GM19455 (cell line): ENCODE measurements at regions not wholly inside any gene's neighbourhood (a gene's known extent, or its start where the extent isn't known, plus 50 kb on each side); places are given as distances from the start of the nearest gene placed in this dataset.
"Not testable (repeated sequence)": the region's sequence is repeated elsewhere in the genome, so short reads cannot be mapped to it uniquely, and the experiment has no call there.

Experiments
- ATAC-seq: cut with Tn5 transposase; IDR thresholded peaks from one replicate; pipeline ENCODE4 v1.9.1; 2021; ENCODE audit not compliant: unreplicated experiment

GRCh38 chr17:71496552-71496951 is 624.3 kb upstream of the SOX9 start:
- ATAC-seq = no peak

GRCh38 chr17:71500761-71501555 is 619.9 kb upstream of the SOX9 start:
- ATAC-seq = no peak

GRCh38 chr17:71501711-71502110 is 619.1 kb upstream of the SOX9 start:
- ATAC-seq = no peak

GRCh38 chr17:71502443-71502842 is 618.4 kb upstream of the SOX9 start:
- ATAC-seq = no peak

GRCh38 chr17:71503710-71504465 is 616.9 kb upstream of the SOX9 start:
- no peak for ATAC-seq

- no peak for ATAC-seq
Measured at GRCh38 chr17:71505200-71505599, 615.6 kb upstream of the SOX9 start.

GRCh38 chr17:71505981-71506380 is 614.8 kb upstream of the SOX9 start:
- ATAC-seq = no peak

- ATAC-seq = no peak
Measured at GRCh38 chr17:71511266-71511995, 609.4 kb upstream of the SOX9 start.

- not testable (repeated sequence) for ATAC-seq
Measured at GRCh38 chr17:71513725-71514124, 607.1 kb upstream of the SOX9 start.

- no peak for ATAC-seq
Measured at GRCh38 chr17:71516149-71516548, 604.7 kb upstream of the SOX9 start.

GRCh38 chr17:71519285-71519684 is 601.5 kb upstream of the SOX9 start:
- ATAC-seq = no peak

- ATAC-seq = no peak
Measured at GRCh38 chr17:71521724-71522123, 599.1 kb upstream of the SOX9 start.

GRCh38 chr17:71522383-71522782 is 598.4 kb upstream of the SOX9 start:
- no peak for ATAC-seq

GRCh38 chr17:71527311-71527710 is 593.5 kb upstream of the SOX9 start:
- ATAC-seq = no peak

- no peak for ATAC-seq
Measured at GRCh38 chr17:71528210-71528609, 592.6 kb upstream of the SOX9 start.

GRCh38 chr17:71530248-71530647 is 590.6 kb upstream of the SOX9 start:
- ATAC-seq = no peak

- no peak for ATAC-seq
Measured at GRCh38 chr17:71535321-71535720, 585.5 kb upstream of the SOX9 start.

GRCh38 chr17:71546419-71546818 is 574.4 kb upstream of the SOX9 start:
- ATAC-seq = no peak

GRCh38 chr17:71547904-71548303 is 572.9 kb upstream of the SOX9 start:
- ATAC-seq = no peak

GRCh38 chr17:71548540-71549190 is 572.2 kb upstream of the SOX9 start:
- no peak for ATAC-seq

- ATAC-seq = no peak
Measured at GRCh38 chr17:71550675-71551074, 570.1 kb upstream of the SOX9 start.
